HG03571 (cell line): ENCODE measurements at regions not wholly inside any gene's neighbourhood (a gene's known extent, or its start where the extent isn't known, plus 50 kb on each side); places are given as distances from the start of the nearest gene placed in this dataset.

Experiments used
- ATAC-seq: cut with Tn5 transposase; IDR thresholded peaks from one replicate; pipeline ENCODE4 v1.9.1; 2021; ENCODE audit not compliant: unreplicated experiment

GRCh38 chr10:124219062-124219461, 125.7 kb upstream of the CHST15 start:
- no peak for ATAC-seq

- no peak for ATAC-seq
Observed at GRCh38 chr10:124217906-124218804, 124.8 kb upstream of the CHST15 start.

GRCh38 chr10:124217031-124217430, 123.6 kb upstream of the CHST15 start:
- ATAC-seq, result no peak

GRCh38 chr10:124214610-124215375, 121.4 kb upstream of the CHST15 start:
- ATAC-seq, result no peak

GRCh38 chr10:124213899-124214510, 120.6 kb upstream of the CHST15 start:
- no peak for ATAC-seq

GRCh38 chr10:124213471-124213870, 120.1 kb upstream of the CHST15 start:
- no peak for ATAC-seq

- ATAC-seq, result no peak
Observed at GRCh38 chr10:124212702-124213101, 119.3 kb upstream of the CHST15 start.

- no peak for ATAC-seq
Observed at GRCh38 chr10:124211921-124212320, 118.5 kb upstream of the CHST15 start.

GRCh38 chr10:124210263-124210662, 116.9 kb upstream of the CHST15 start:
- no peak for ATAC-seq

- no peak for ATAC-seq
Observed at GRCh38 chr10:124207391-124207790, 114.0 kb upstream of the CHST15 start.

- ATAC-seq, result no peak
Observed at GRCh38 chr10:124206616-124207015, 113.2 kb upstream of the CHST15 start.

GRCh38 chr10:124205432-124205831, 112.0 kb upstream of the CHST15 start:
- ATAC-seq, result no peak

GRCh38 chr10:124204726-124205125, 111.3 kb upstream of the CHST15 start:
- no peak for ATAC-seq

GRCh38 chr10:124200011-124200410, 106.6 kb upstream of the CHST15 start:
- ATAC-seq, result no peak

GRCh38 chr10:124198871-124199270, 105.5 kb upstream of the CHST15 start:
- ATAC-seq, result no peak

GRCh38 chr10:124198125-124198501, 104.7 kb upstream of the CHST15 start:
- no peak for ATAC-seq

GRCh38 chr10:124197371-124198124, 104.2 kb upstream of the CHST15 start:
- ATAC-seq, result no peak

GRCh38 chr10:124196659-124197058, 103.3 kb upstream of the CHST15 start:
- no peak for ATAC-seq

- no peak for ATAC-seq
Observed at GRCh38 chr10:124194199-124194824, 100.9 kb upstream of the CHST15 start.

GRCh38 chr10:124193309-124193696, 99.9 kb upstream of the CHST15 start:
- ATAC-seq, result no peak
